HG03575 (cell line): ENCODE measurements at regions not wholly inside any gene's neighbourhood (a gene's known extent, or its start where the extent isn't known, plus 50 kb on each side); places are given as distances from the start of the nearest gene placed in this dataset.
"Not testable (repeated sequence)": the region's sequence is repeated elsewhere in the genome, so short reads cannot be mapped to it uniquely, and the experiment has no call there.

Experiments
- ATAC-seq: cut with Tn5 transposase; IDR thresholded peaks from one replicate; pipeline ENCODE4 v1.9.1; 2021; ENCODE audit not compliant: unreplicated experiment, insufficient number of reproducible peaks, low FRiP score; ENCODE audit errors: extremely low read depth

DNA sequence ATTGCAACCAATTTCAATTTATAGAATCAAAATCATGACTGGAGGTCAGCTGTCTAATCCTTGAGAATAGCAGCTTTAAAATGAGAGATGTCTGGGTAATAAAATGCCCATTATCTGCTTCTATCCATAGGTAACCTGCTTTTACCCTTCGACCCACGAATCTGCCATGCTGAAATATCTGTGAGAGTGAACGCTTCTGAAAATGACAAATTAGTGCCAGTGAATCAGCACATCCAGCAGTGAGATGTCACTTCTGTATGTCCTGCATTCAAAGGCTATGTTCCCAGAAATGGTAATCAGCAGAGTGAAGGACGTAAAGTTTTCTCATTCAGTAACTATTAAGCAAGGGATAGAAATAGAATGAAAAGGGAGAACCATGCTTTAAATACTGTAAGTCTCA is 532.4 kb upstream of the ITGA1 start:
- ATAC-seq = no peak

DNA sequence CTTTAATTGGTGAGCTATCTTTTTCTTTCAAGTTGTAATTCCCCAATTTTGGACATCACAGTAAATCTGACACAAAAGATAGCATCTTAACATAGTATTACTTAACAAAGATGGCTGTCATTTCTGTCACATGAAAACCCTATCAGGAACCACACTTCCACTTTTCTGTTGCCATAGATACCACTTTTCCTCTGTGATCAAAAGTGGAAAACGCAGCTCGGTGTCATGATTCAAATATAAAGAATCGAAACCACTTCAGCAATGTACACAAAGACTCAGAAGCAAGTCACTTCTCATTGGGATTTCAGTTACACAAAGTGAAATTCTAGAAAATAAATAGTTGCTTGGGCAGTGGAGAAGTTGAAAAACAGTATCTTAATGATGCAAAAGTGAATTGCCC is 524.9 kb upstream of the ITGA1 start:
- ATAC-seq = no peak

DNA sequence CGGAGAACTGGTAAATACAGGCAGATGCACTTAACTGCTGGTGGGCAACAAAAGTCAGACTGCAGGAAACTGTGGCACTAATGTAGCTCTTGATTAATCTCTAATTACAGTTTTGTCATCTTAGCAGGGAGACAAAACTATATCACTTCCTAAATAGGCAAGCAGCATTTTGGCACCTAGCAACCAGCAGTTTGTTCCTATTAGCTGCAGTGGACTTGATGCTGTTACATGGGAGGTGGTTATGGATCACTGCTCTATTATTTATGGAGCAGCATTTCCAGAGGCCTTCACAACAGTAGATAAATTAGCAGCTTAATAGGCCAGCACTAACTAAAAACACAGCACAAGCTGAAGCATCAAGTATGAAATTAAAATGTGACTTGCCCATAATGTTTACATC is 518.3 kb upstream of the ITGA1 start:
- ATAC-seq = no peak

DNA sequence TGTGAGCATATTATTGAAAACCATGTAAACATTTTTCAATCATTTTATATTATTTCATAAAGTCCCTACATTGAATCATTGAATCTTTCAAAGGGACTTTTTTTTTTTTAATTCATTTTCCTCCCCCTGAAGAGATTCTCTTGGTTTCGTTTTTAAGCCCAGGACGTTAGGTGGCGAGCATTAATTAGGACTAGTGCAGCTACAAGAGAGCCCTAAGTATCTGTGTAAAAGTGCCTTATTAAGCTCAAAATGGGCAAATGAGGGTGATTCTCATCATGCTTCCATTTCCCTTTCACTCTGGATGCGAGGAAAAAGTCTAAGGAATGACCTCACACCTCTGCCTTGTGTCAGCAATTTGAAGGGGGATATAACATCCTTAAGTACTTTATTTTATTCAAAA is 517.9 kb upstream of the ITGA1 start:
- no peak for ATAC-seq

DNA sequence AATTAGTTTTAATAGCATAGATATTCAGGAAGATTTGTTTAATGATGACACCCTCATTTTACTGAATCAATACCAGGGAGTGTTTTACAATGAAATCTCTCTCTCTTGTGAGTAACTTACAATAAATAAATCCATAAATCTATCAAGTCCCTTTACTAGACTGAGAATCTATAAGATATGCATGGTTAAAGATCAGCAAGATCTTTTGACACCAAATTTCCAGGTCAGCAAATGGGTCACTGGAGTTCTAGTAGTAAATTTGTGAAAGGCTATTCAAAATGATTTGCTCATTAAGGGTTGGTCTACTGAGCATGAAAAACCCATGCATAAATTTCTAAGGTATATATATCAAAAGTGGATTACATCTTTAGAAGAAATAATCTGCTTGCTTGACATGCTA is 512.1 kb upstream of the ITGA1 start:
- ATAC-seq = no peak

DNA sequence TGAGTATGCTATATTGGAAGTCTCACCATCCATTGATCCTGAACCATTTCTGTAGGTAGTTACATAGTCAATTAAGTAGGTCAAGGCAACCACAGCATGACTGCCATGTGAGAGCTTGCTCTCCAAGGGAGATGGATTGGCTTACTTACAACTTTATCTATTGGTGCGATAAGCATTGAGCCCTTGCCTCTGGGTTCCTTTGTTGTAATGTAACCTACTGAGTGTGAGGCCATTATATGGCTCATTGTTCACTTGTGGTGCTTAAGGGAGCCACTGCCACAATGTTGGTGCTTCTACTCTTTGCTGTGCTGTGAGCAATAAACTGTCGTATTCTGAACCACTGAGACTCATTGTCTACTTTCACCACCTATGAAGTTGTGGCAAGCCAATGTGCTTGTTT is 510.6 kb upstream of the ITGA1 start:
- ATAC-seq = no peak

DNA sequence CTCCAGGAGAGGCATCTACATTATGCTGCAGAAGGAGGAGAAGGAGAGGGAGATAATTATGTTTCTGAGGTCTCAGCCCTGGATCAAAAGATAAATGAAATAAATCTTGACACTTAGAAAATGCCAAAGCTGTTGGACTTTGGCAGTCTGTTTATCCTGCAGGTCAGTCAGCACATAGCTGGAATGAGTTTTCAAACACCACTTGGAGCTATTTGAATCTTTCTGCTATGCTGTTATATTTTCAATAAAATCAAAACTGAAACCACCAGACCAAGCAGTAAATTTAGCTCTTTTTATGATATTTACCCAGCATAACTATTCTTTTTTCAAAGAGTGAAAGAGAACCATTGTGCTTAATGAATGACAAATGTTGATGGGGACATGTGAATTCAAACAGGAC is 505.1 kb upstream of the ITGA1 start:
- no peak for ATAC-seq

DNA sequence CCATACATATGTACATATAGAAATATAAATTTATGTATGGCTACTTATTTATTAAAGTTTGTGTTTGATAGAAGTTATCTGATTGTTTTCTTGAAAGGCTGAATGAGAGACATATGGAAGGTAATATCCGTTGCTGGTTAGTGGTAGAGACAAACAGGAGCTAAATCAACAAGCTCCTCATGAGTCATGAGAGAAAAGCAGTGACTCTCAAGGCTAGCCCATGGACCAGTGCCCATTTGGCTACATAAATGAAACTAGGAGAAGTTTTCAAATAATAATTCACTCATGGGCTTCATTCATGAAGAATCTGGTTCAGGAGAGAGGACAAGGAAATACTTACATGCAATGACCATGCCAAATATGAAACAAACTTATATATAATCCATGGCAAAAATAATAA is 504.5 kb upstream of the ITGA1 start:
- ATAC-seq = no peak

DNA sequence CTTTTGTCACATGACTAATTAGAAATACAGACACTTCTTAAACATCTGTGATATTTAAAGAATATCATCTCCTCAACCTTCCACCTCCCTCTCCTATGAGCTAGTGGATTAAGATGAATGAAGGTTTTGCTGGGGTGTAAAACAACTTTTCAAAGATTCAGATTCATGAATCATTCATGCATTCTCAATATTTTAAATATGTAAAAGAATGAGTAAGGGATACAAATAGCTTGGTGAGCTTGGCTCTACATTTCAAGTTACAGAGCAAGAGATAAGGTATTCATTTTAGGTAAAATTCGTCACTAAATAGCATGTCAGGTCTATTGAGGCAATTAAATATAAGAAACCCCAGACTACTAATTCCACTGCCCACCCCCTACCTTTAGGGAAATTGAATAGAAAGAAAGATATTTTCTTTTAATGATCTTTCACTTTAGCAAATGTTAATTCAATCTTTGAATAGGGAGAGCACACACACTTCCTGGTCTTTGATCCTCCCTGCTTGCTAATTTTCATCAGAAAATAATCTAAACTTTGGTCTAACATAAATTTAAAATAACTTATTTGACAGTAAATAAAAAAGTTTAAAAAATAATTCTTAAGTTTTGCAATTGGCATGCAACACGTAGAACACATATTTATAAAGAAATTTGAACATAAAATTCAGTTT is 486.9 kb upstream of the ITGA1 start:
- ATAC-seq = no peak

DNA sequence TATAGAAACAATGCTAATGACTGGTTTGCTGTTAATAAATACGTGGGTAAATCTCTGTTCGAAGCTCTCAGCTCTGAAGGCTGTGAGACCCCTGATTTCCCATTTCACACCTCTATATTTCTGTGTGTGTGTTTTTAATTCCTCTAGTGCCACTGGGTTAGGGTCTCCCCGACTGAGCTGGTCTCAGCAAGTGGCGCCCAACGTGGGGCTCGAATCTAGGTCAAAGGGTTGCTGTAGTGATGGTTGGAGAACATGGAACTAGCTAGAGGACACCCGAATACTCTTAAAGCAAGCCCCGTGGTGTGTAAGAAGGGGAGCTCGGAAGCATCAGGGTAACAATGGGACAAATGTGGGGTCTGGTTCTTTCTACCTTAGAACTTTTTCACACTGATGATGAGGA is 482.9 kb upstream of the ITGA1 start:
- not testable (repeated sequence) for ATAC-seq

DNA sequence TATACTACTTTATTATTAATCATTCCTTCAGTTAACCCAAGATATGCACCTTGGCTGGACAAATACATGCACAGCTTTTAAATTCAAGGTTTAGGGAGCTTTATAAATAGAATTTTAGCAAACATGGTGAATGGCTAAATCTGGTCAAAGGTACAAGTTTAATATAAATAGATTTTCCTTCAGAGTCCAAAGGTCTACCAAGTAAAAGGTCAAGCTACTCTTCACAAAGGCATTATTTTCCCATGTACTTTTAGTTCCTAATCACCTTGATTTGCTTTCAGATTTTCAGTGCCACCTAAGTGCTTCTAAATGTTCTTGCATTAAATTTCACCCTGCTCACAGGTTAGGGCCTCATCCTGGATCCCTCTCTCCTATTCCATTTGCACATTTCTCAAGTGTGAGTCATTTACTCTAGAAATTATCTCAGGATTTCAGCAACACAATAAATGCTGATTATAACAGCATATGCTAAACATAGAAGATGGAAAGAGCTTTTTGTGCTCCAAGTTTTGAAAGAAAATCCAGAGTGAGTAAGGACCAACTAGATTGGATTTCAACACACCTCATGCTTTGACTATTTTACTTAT is 459.4 kb upstream of the ITGA1 start:
- no peak for ATAC-seq

DNA sequence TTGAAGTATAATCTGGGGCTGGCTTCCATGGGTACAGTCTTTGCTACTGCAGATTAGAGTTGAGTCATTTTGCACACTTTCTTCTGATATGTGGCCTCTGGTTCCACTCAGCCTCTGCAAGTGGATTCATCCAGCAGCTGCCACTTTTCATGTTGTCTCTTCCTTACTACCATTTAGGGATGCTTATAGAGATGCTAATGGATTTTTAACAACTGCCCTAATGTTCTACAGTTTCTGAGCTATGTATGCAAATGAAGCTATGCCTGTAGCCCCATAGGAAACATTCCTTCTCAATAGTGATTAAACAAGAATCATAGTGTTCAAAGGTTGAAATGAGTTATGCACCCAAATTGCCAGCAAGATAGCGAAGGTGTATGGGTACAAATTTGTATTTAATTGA is 456.0 kb upstream of the ITGA1 start:
- no peak for ATAC-seq

DNA sequence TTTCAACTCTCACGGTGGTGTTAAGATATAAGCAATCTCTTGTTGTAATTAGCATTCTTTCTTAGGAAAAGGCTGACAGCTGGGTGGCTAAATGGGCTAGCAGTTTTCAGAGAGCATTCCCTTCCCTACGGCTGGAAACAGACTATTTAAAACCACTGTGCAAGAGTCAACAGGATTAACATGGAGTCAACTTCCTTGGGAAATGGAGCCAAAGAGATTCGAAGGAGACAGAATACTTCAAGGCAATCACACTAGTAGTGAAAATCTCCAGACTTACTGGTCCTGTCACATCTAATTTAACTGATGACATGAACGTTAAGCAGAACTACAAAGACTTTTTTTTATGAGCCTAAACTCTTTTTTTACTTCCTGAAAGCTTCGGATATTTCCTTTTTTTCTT is 453.3 kb upstream of the ITGA1 start:
- ATAC-seq = no peak

DNA sequence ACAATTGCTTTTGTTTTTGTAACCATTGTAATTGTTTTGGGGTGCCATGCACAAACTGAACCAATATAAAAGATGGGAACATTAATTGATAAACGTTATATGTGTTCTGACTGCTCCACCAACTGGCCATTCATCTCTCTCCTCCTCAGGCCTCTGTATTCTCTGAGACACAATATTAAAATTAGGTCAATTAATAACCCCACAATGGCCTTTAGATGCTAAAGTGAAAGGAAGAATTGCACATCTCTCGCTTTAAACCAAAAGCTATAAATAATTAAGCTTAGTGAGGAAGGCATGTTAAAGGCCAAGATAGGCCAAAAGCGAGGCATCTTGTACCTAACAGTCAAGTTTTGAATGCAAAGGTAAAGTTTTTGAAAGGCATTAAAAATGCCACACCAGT is 448.4 kb upstream of the ITGA1 start:
- no peak for ATAC-seq

DNA sequence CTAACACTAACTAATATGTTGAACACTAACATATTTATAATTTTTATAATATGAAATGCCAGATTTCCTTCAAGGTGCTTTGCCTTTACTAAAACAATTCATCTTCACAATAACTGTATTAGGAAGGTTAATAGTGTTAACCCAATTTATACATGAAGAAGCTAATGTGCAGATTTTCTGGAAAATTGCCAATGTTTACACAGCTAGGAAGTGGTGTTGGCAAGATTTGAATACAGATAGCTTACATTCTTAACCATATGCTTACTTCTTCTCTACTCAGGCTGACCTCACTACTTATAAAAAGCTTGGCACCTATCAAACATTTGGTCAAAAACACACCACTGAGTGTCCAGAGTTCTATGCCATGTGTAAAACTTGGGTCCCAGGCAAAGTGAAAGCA is 445.4 kb upstream of the ITGA1 start:
- no peak for ATAC-seq

DNA sequence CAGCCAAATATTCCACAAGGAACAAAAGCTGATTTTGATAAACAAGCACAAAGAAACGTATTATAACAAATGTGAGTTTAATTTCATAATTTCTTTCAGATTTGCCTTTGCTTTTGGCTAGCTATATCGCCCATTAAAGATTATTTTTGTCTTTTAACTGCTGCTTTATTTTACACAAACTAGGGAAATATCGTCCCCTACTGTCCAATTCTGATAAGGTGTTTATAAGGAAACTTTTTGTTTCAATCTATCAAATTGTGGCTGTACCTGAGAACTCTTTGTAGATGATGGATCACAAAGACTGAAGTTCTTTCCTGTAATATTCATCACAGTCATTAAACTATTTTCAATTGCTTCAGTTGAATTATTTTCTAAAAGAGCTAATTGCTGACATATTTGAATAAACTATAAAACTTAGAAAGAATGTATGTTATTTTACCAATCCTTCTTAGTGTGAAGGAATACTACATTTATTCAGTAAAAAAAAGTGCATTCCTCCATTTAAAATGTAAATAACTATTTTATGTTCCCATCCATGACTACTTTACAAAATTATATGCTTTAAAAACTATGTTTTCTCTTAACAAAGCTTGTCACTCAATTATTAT is 431.3 kb upstream of the ITGA1 start:
- no peak for ATAC-seq

DNA sequence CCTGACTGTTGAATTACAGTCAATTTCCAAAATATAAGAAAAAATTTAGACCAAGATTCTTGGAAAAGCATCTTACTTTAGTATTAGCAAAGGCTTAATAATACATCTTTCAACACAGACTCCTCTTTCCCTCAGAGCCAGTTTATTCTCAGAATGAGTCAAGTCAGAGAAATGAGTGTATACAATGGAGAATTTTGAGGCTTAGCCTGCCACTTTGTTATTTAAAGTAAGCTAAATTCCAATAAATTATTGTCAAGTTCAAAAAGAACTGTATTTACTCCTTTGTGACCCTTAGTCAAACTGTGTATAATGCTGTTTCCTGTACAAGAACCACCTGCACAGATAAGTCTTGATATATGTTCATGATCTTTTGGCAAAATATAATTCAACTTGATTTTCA is 428.5 kb upstream of the ITGA1 start:
- ATAC-seq = no peak

DNA sequence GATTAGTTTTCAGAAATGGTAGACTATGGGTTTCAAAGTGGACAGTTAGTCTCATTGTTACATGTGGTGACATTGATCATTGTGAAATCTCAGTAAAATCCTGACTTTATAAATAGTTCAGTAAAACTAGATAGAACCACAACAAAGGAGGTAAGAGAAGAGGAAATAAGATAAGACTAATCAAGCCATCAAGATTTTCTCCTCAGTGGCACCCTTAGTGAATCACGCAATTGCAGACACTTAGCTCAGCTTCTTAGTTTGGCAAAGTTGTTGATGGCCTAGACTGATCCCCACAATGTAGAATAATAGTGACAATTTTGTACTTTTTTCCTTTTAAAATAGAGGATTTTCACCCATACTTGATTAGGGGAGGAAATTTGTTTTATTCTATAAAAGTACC is 426.7 kb upstream of the ITGA1 start:
- no peak for ATAC-seq

DNA sequence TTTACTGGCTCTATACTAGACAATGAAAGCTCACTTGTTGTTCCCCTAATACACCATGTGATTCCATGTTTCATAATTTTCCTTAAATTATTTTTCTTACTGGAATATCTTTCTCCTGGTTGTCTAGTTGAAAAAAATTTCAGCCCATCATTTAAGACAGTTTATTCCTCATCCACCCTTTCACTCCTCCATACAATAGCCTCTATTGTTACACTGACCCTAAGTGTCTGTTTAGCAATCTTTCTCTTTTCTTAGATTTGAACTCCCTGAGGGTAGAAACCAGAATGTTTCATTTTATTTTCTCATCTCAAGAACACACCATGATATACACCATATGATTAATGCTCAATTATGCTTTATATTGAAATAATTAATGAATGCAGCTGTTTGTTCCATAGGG is 413.4 kb upstream of the ITGA1 start:
- ATAC-seq = no peak

DNA sequence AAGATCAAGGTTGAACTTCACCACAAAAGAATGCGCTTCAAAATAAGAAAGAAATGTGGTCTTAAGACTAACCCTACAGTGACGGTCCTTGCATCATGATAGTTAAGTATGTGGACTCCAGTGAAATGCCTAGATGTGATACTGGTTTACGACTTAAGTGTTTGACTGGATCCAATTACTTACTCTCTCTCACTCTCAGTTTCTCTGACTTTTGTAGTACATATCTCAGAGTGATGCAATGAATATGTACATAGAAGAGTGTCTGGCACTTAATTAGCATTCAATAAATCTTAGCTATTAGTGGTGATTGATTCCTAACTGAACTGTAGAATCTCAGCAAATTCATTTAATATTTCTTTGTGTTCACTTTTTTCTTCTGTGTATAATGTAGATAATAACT is 411.7 kb upstream of the ITGA1 start:
- ATAC-seq = no peak

DNA sequence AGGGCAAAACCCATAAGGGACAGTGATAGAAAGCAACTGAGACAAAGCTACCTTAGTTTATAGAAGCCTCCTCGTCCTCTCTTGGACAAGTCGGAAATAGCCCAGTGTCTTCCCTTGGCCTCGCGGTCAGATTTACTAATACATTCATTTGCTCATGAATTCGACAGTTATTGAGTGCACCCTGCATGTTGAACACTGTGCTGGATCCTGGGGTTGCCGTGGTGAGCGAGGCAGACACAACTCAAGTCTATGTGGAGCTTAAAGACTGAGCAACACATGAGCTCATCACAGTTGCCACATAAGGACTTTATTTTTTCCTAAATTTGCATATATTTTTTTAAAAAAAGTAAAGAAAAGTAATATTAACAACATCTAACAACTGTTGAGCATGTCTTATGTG is 411.1 kb upstream of the ITGA1 start:
- ATAC-seq = no peak
